RPMI7951 (cell line): ENCODE measurements at regions not wholly inside any gene's neighbourhood (a gene's known extent, or its start where the extent isn't known, plus 50 kb on each side); places are given as distances from the start of the nearest gene placed in this dataset.

Source experiments
- DNase-seq: peaks from one replicate; pipeline ENCODE4 v3.0.0-alpha.2; 2012; ENCODE audit warnings: low read depth

- DNase-seq, result no peak
These were observed 229.7 kb upstream of the TLE3 start for GRCh38 chr15:70327328-70327855.

GRCh38 chr15:70324001-70324974 is 226.6 kb upstream of the TLE3 start:
- peak; percentile 97 for DNase-seq

GRCh38 chr15:70323111-70323851 is 225.6 kb upstream of the TLE3 start:
- DNase-seq, result peak; percentile 63

DNA sequence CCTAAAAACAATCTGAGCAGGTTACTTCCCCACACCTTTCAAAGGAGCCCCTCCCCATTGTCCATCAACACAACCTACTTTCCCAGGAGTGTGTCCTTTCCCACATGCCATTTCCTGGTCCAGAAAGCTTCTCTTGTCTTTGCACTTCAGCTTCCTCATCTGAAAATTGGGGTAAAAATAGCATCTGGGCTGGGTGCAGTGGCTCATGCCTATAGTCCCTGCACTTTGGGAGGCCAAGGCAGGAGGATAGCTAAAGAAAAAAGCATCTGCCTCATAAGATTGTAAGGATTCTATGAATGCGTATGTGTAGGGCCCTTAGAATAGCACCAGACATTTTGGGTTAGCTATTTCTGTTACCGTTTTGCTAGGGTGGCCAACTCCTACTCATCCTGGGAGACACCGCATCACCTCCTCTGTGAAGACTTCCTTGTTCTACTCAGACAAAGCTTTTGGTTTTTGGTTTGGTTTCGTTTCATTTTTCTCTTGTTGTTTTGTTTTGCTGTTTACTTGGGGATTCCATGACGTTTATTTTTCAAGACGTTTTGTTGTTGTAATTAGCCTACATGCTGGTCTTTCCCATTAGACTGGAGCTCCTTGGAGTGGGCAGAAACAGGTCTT is 224.4 kb upstream of the TLE3 start:
- DNase-seq, result no peak

GRCh38 chr15:70321172-70321819 is 223.6 kb upstream of the TLE3 start:
- no peak for DNase-seq

GRCh38 chr15:70320482-70320881 is 222.8 kb upstream of the TLE3 start:
- DNase-seq, result no peak

DNA sequence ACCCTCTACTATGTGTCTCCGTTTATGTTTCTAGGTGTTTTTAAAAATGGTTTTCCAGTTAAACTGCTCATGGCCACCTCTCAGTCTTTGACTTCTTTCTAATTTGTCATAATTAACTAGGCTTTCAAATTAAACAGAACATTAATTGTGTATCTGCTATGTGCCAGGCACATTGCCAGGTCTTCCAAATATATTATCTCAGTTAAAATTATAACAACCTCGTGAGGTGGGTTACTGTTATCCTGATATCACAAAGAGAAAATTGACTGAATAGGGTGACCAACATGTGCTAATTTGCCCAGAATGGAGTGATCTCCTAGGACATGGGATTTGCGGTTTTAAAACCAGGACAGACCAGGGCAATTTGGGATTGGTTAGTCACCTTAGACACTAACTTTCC is 222.4 kb upstream of the TLE3 start:
- no peak for DNase-seq

DNA sequence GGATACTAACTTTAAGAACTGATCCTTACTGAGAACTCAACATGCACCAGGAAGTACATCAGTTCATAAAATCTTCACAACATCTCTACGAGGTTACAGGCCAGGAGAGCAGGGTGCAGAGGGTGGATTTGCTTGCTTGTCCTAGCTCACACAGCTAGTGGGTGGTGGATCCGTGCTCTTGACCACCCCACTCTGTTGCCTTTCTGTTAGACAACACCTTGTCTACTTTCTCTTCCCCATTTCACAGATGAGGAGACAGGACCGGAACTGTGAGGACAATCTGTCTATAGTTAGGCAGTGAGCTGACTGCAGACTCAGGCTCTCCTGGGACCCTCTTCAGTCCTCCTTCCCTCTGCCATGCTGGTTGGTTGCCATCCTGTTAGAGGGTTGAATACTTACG is 221.7 kb upstream of the TLE3 start:
- DNase-seq, result no peak

- DNase-seq, result peak; percentile 86
These were observed 221.1 kb upstream of the TLE3 start for GRCh38 chr15:70318594-70319465.

DNA sequence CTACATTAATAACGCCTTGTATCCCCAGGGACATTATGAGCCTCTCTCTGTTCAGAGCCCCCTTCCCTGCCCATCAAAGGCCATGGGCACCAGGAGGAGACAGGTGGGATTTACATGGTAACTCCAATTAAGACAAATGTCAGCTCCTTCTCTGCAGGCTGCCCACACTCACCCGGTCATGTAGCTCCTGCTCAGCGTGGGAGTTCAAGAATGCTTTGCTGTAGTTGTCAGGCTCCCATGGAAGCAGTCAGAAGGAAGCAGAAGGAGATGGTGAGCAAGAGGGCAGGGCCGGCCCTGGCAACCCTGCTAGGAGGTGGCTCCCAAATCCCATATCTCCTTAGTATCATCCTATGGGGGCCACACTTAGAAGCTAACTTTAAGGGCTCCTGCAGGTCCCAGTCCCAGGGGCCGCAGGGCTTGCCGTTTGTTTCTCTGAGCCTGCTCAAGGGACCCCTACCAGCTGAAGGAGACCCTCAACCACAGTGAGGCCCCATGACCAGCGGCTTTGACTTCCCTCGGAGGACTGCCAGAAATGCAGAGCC is 218.4 kb upstream of the TLE3 start:
- no peak for DNase-seq

- no peak for DNase-seq
These were observed 217.7 kb upstream of the TLE3 start for GRCh38 chr15:70315431-70315830.

- DNase-seq, result no peak
These were observed 217.0 kb upstream of the TLE3 start for GRCh38 chr15:70314688-70315087.

GRCh38 chr15:70314018-70314354 is 216.3 kb upstream of the TLE3 start:
- no peak for DNase-seq

GRCh38 chr15:70313099-70314017 is 215.6 kb upstream of the TLE3 start:
- DNase-seq, result no peak

DNA sequence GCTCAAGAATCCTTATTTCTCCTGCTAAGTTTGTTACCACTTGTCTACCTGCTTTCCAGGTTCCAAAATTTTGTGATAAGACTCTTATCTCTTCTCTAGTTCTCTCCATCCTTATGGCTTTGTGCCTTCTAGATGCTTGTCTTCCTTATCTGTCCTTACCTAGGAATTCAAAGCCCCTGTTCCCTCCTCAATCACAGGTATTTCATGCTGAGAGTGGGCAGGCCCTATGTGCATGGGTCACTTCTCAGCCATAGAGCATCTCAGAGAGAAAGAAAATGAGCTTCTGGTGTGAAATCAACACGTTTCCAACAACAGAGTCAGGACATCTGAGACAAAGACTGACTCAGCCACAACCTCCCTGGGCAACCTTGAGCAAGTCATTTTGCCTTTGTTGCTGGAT is 214.1 kb upstream of the TLE3 start:
- DNase-seq, result no peak

- no peak for DNase-seq
These were observed 212.0 kb upstream of the TLE3 start for GRCh38 chr15:70309716-70310115.

- no peak for DNase-seq
These were observed 211.2 kb upstream of the TLE3 start for GRCh38 chr15:70308735-70309434.

DNA sequence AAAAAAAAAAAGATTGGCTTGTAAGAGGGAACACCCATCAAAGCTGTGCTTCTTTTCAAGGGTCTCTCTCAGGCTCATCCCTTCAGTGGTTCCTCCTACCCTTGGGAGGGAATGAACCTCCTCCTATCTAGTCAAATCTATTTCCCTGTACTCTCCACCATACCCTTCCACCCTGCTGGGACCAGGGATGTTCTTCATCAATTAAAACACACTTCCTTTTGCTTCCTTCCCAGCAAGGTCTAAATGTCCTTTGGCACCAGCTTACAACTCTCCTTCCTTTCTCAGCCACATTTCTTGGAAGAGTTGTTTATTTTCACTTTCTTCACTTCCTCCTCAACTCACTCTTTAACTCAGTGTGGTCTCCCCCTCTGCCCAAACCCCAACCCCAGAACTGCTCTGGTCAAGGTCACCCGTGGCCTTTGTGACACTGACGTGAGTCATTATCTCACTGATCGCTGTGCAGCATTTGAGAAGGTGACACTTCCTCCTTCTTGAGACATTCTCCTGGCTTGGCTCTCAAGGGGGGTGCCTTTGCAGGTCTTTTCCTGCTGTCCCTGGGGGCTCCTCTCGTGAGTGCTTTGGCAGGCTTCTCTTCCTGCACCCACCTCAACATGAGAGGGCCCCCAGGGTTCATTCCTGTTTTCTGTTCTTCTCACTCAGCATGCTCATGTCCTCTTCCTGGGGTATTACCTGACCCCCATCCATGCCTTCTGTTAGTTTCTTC is 210.5 kb upstream of the TLE3 start:
- DNase-seq, result peak; percentile 43
